C4-2B (cell line): ENCODE measurements at regions not wholly inside any gene's neighbourhood (a gene's known extent, or its start where the extent isn't known, plus 50 kb on each side); places are given as distances from the start of the nearest gene placed in this dataset.

Source experiments
- H3K27ac ChIP-seq: fragments of 450-650 bp; 2 replicates; pipeline ENCODE4 v1.5.1; 2017
- ZFX ChIP-seq: fragments of 450-650 bp; IDR thresholded peaks from 2 replicates; pipeline ENCODE4 v1.6.1; 2017
- TF ChIP-seq, protein P1 (sequence below): fragments of 450-650 bp; conservative IDR thresholded peaks from 2 replicates; pipeline ENCODE4 v1.5.1; 2017; ENCODE audit warnings: mild to moderate bottlenecking

- TF ChIP-seq, protein P1, sequence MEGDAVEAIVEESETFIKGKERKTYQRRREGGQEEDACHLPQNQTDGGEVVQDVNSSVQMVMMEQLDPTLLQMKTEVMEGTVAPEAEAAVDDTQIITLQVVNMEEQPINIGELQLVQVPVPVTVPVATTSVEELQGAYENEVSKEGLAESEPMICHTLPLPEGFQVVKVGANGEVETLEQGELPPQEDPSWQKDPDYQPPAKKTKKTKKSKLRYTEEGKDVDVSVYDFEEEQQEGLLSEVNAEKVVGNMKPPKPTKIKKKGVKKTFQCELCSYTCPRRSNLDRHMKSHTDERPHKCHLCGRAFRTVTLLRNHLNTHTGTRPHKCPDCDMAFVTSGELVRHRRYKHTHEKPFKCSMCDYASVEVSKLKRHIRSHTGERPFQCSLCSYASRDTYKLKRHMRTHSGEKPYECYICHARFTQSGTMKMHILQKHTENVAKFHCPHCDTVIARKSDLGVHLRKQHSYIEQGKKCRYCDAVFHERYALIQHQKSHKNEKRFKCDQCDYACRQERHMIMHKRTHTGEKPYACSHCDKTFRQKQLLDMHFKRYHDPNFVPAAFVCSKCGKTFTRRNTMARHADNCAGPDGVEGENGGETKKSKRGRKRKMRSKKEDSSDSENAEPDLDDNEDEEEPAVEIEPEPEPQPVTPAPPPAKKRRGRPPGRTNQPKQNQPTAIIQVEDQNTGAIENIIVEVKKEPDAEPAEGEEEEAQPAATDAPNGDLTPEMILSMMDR, result no peak
- no peak for TF ChIP-seq ZFX
- H3K27ac ChIP-seq, result no peak overlapping the region
Measured at GRCh38 chr2:103208916-103209315, 447.1 kb downstream of the TMEM182 start.

DNA sequence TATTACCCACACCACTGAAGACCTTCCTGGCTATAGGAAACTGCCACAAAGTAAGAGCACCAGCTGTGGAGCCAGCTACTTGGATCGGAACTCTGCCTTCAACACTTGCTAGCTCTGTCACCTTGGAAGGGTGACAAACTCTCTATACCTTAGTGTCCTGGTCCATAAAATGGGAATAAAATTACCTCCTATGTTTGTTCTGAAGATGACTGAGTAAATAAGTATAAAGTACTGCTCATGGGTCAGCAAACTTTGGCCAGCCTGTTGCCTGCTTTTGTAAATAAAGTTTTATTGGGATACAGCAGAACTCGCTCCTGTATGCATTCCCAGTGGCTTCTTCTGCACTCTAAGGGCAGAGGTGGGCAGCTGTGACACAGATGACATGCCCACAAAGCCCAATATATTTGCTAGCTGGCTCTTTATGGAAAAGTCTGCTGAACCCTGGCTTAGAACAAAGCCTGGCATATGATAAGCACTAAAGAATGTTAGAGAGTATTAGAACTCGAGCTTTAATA, 451.3 kb downstream of the TMEM182 start:
- no peak for TF ChIP-seq ZFX
- TF ChIP-seq, protein P1, result no peak
- no peak overlapping the region for H3K27ac ChIP-seq

DNA sequence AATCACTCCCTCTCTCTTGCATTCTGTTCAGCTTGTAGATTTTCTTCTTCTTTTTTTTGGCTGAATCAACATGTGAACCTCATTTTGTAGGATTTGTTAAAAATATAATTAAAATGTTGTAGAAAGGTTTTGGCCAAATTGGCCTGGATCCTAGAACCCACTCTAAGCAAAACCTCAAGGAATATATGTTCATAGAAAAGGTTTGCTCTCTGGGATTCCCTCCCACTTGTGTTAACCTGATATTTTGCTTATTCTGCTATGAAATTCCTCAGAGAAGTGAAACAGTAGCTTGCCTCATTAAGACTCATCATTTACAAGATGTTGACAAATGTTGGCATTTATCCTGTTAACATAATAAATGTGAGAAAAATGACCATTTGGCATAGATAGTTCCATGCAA, 456.7 kb downstream of the TMEM182 start:
- no peak for TF ChIP-seq ZFX
- TF ChIP-seq, protein P1, result no peak
- H3K27ac ChIP-seq, result no peak overlapping the region

- no peak for TF ChIP-seq ZFX
- TF ChIP-seq, protein P1, result no peak
Measured at GRCh38 chr2:103219398-103219797, 457.6 kb downstream of the TMEM182 start.

GRCh38 chr2:103222969-103223368, 461.1 kb downstream of the TMEM182 start:
- H3K27ac ChIP-seq, result no peak overlapping the region

More at GRCh38 chr2:103219398-103219797, 457.6 kb downstream of the TMEM182 start:
- no peak overlapping the region for H3K27ac ChIP-seq

GRCh38 chr2:103230796-103231195, 469.0 kb downstream of the TMEM182 start:
- no peak overlapping the region for H3K27ac ChIP-seq
- TF ChIP-seq, protein P1, result no peak
- TF ChIP-seq ZFX, result no peak

More at GRCh38 chr2:103222969-103223368, 461.1 kb downstream of the TMEM182 start:
- TF ChIP-seq, protein P1, result no peak
- no peak for TF ChIP-seq ZFX

DNA sequence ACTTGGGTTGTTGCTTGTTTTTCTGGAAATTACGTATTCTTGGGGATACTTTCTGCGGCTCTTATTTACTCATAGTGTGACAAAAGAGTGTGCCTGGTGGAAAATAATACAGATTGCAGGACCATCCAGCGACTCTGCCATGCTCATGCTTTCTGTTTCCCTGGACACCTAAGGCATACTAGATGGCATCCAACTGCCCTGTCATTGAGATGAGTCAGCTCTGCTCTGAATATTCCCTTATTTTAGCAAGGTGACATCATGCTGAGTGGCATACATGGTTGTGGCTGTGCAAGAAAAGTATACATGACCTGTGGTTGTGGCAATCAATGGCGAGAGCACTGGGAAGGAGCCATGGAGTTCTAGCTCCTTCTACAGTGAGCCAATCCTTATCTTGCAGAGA, 471.0 kb downstream of the TMEM182 start:
- no peak overlapping the region for H3K27ac ChIP-seq
- TF ChIP-seq ZFX, result no peak

DNA sequence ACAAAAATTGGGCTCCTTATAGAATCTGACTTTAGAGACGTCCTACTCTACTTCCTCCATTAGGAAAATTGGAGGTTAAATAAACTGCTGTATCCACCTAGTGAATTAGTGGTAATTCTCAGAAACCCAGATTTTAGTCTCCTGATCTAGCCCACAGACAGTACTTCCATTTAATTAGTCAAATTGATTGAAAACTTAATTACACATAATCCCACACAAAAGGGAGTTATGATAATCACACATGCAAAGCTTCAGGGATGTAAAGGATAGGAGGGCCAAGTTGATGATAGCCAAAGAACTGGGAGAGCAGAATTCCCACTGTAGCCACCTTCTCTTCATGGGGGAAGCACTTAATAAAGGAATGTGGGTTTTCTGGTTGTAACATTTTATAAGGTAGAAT, 471.9 kb downstream of the TMEM182 start:
- H3K27ac ChIP-seq, result no peak overlapping the region
- TF ChIP-seq, protein P1, result no peak
